T-helper 9 cell (primary cell): ENCODE measurements at regions not wholly inside any gene's neighbourhood (a gene's known extent, or its start where the extent isn't known, plus 50 kb on each side); places are given as distances from the start of the nearest gene placed in this dataset.

ENCODE experiments used
- DNase-seq: peaks from one replicate; pipeline ENCODE4 v3.0.0-alpha.2; 2020

- DNase-seq: no peak
These were observed 63.4 kb upstream of the ARAP3 start for GRCh38 chr5:141745390-141745789.

DNA sequence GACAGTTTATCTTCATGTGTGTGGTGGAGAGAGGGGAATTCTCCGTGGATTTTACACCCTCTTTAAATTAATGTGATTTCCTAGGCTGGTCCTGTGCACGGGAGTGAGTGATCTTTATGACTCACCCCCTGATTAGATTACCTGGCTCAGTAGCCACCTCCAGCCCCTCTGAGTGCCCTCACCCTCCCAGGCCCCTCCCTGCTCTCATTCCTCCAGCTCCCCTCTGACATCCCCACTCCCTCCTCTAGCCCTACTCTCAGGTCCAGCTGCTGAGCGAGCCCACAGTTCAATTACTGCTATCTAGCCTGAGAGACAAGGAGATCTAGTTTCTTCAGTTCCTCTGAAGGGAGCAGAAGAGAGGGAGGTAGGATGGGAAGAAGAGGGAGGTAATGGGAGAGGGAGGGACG lies 61.8 kb upstream of the ARAP3 start:
- no peak for DNase-seq

GRCh38 chr5:141742866-141743851 lies 61.1 kb upstream of the ARAP3 start:
- no peak for DNase-seq

DNA sequence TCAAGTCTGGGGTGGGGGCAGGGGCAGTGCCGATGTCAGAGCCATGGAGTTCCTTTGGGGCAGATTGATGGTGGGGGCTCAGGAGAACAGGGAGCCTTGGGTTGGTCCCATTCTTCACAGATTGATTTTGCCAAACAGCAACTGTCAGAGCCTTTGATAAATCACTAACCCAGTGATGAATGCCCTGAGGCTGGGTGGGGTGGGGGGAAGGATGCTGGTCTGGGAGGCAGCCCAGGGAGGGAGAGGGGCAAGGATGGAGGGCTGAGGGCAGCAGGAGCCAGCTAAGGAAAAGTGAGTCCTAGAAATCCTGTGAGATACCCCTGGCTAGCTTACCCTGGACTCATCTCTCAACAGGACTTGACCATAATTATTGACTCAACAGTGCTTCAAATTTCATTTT lies 60.1 kb upstream of the ARAP3 start:
- no peak for DNase-seq

DNA sequence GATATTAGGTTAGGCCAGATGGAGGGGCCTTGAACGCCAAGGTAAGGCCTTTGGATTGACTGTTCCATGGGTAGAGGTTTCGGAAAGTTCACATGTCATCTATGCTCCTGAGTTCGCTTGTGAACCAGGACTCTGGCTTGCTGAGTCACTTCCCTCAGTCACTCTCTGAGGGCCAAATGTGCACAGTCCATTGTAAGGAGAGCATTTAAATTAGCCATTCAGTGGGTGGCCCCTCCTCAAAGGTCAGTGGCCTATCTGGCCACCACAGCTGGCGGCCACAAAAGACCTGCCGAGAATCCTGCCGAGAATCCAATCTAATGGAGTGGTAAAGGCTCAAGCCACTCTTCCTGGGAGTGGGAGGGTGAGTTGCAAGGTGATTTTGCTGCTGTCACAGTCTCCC lies 58.9 kb upstream of the ARAP3 start:
- DNase-seq: no peak

- DNase-seq: no peak
These were observed 55.5 kb upstream of the ARAP3 start for GRCh38 chr5:141737535-141737934.

GRCh38 chr5:141735823-141736222 lies 53.8 kb upstream of the ARAP3 start:
- DNase-seq: no peak

GRCh38 chr5:141734501-141735229 lies 52.6 kb upstream of the ARAP3 start:
- DNase-seq: peak; percentile 10

DNA sequence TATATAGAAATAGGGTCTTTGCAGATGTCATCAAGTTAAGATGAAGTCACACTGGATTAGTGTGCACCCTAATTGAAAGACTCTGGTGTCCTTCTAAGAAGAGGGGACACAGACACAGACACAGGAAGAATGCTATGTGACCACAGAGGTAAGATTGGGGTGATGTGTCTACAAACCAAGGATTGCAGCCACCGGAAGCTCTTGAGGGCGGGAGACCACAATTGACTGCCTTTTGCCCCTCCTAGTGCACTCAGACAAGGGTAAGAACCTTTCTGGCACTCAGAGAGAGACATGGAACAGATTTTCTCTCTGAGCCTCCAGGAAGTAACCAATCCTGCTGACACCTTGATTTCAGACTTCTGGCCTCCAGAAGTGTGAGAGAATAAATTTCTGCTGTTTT lies 51.2 kb upstream of the ARAP3 start:
- no peak for DNase-seq

GRCh38 chr5:141732417-141732816 lies 50.4 kb upstream of the ARAP3 start:
- no peak for DNase-seq
